ENCODE measurements at regions not wholly inside any gene's neighbourhood (a gene's known extent, or its start where the extent isn't known, plus 50 kb on each side); places are given as distances from the start of the nearest gene placed in this dataset.

DNA sequence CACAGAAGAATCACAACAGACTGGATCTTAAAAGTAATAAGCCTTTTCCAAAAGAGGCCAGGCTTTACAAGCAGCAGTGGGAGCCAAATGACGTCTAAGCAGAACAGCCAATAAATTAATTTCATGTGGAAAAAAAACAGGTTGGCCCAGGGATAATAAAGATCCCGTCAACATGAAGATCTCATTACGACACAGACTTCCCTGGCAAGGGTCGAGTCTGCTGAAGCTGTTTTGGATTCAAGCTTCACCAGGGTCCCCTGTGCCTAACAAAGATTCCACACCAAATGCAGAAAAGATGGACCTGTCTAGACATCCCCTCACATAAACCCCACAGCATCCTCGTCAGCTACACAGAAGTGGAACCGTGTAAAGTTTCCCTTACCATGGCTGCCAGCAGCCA, 215.1 kb upstream of the ZNF507 start:
- H3K4me3 ChIP-seq (ENCODE audit: low read depth in 1 of 3, low read length in 3 of 3): no peak overlapping the region
- no peaks in the 10 kb centered on the region for H3K4me1 ChIP-seq (ENCODE audit: control insufficient read depth in 4 of 4, insufficient read depth in 4 of 4, low read length in 3 of 4)
- no peak for DNase-seq (ENCODE audit: low spot score)
- WGBS: 57% methylated on average over 6 of the region's 6 CpGs
- TF ChIP-seq CTCF (IDR thresholded peaks at IDR 0.05; ENCODE audit: low read depth, low read length, missing input control): no peak
- no peak for TF ChIP-seq RAD21 (IDR thresholded peaks at IDR 0.05)
- TF ChIP-seq, protein P1, sequence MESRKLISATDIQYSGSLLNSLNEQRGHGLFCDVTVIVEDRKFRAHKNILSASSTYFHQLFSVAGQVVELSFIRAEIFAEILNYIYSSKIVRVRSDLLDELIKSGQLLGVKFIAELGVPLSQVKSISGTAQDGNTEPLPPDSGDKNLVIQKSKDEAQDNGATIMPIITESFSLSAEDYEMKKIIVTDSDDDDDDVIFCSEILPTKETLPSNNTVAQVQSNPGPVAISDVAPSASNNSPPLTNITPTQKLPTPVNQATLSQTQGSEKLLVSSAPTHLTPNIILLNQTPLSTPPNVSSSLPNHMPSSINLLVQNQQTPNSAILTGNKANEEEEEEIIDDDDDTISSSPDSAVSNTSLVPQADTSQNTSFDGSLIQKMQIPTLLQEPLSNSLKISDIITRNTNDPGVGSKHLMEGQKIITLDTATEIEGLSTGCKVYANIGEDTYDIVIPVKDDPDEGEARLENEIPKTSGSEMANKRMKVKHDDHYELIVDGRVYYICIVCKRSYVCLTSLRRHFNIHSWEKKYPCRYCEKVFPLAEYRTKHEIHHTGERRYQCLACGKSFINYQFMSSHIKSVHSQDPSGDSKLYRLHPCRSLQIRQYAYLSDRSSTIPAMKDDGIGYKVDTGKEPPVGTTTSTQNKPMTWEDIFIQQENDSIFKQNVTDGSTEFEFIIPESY (IDR thresholded peaks at IDR 0.05): no peak
- TF ChIP-seq HNF4G (IDR thresholded peaks at IDR 0.05): no peak
- TF ChIP-seq JUND (IDR thresholded peaks at IDR 0.05): no peak
- no peak for TF ChIP-seq SP1 (IDR thresholded peaks at IDR 0.05)
- no peak for TF ChIP-seq NR2F2 (IDR thresholded peaks at IDR 0.05)
- TF ChIP-seq, protein P2, sequence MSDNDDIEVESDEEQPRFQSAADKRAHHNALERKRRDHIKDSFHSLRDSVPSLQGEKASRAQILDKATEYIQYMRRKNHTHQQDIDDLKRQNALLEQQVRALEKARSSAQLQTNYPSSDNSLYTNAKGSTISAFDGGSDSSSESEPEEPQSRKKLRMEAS (IDR thresholded peaks at IDR 0.05): no peak
- no peak for TF ChIP-seq YY1 (IDR thresholded peaks at IDR 0.05)
- no peak overlapping the region for H3K27ac ChIP-seq (ENCODE audit: low read depth in 1 of 2, low read length in 2 of 2)
- no peaks in the 10 kb centered on the region for H3K9me3 ChIP-seq (ENCODE audit: control insufficient read depth in 4 of 4, low read length in 3 of 4)
- no peaks in the 10 kb centered on the region for H3K36me3 ChIP-seq (ENCODE audit: control insufficient read depth in 4 of 4, insufficient read depth in 3 of 4, low read depth in 1 of 4, low read length in 3 of 4)
- H3K9ac ChIP-seq (ENCODE audit: low read depth in 1 of 2, low read length in 2 of 2): no peak overlapping the region
- peaks cover 0 to 3% (median under 1%) of the 10 kb centered on the region in 4 donors for H3K27me3 ChIP-seq (ENCODE audit: control insufficient read depth in 4 of 4, insufficient read depth in 4 of 4, low read length in 3 of 4)

- Histone ChIP-seq H3K9me3 (ENCODE audit: control insufficient read depth in 4 of 4, low read length in 3 of 4) (no peaks in the 10 kb centered on the region), H3K36me3 (ENCODE audit: control insufficient read depth in 4 of 4, insufficient read depth in 3 of 4, low read depth in 1 of 4, low read length in 3 of 4) (no peaks in the 10 kb centered on the region), H3K27ac (ENCODE audit: low read depth in 1 of 2, low read length in 2 of 2) (no peak overlapping the region), H3K9ac (ENCODE audit: low read depth in 1 of 2, low read length in 2 of 2) (no peak overlapping the region), H3K27me3 (ENCODE audit: control insufficient read depth in 4 of 4, insufficient read depth in 4 of 4, low read length in 3 of 4) (peaks cover 0 to 3% (median under 1%) of the 10 kb centered on the region in 4 donors), H3K4me3 (ENCODE audit: low read depth in 1 of 3, low read length in 3 of 3) (no peak overlapping the region), H3K4me1 (ENCODE audit: control insufficient read depth in 4 of 4, insufficient read depth in 4 of 4, low read length in 3 of 4) (no peaks in the 10 kb centered on the region)
- 84% methylated on average over 8 of the region's 8 CpGs for whole genome bisulfite sequencing
- DNase-seq (ENCODE audit: low spot score): no peak
- no peak for TF ChIP-seq RXRA (IDR thresholded peaks at IDR 0.05)
- TF ChIP-seq YY1 (IDR thresholded peaks at IDR 0.05): no peak
- no peak for TF ChIP-seq ATF3 (IDR thresholded peaks at IDR 0.05)
- TF ChIP-seq, protein P1 (IDR thresholded peaks at IDR 0.05): no peak
- TF ChIP-seq, protein P2 (IDR thresholded peaks at IDR 0.05): no peak
- TF ChIP-seq REST (IDR thresholded peaks at IDR 0.05): no peak
- TF ChIP-seq SP1 (IDR thresholded peaks at IDR 0.05): no peak
- TF ChIP-seq HNF4G (IDR thresholded peaks at IDR 0.05): no peak
- TF ChIP-seq CTCF (IDR thresholded peaks at IDR 0.05; ENCODE audit: low read depth, low read length, missing input control): no peak
- TF ChIP-seq FOXA2 (IDR thresholded peaks at IDR 0.05): no peak
- no peak for TF ChIP-seq RAD21 (IDR thresholded peaks at IDR 0.05)
- TF ChIP-seq TAF1 (conservative IDR thresholded peaks at IDR 0.05): no peak
- TF ChIP-seq FOXA1 (IDR thresholded peaks at IDR 0.05): no peak
- no peak for TF ChIP-seq GABPA (IDR thresholded peaks at IDR 0.05 in 1 of 2, conservative IDR thresholded peaks at IDR 0.05 in 1 of 2)
- no peak for TF ChIP-seq HNF4A (conservative IDR thresholded peaks at IDR 0.05)
Measured at GRCh38 chr19:32131005-32131404, 214.4 kb upstream of the ZNF507 start.
